ENCODE measurements at regions not wholly inside any gene's neighbourhood (a gene's known extent, or its start where the extent isn't known, plus 50 kb on each side); places are given as distances from the start of the nearest gene placed in this dataset.

- Histone ChIP-seq H3K4me3 (no peak overlapping the region), H3K9me3 (no peaks in the 10 kb centered on the region), H3K27ac (no peak overlapping the region), H3K36me3 (no peaks in the 10 kb centered on the region), H3K4me1 (no peaks in the 10 kb centered on the region), H3K27me3 (no peaks in the 10 kb centered on the region)
- TF ChIP-seq CTCF (IDR thresholded peaks at IDR 0.05): no peak
- DNase-seq (ENCODE audit: low spot score): no peak
Measured at GRCh38 chr13:105364191-105364590, 1171.3 kb downstream of the EFNB2 start.

GRCh38 chr13:105363261-105364190 lies 1171.9 kb downstream of the EFNB2 start:
- no peak overlapping the region for H3K4me3 ChIP-seq
- no peaks in the 10 kb centered on the region for H3K27me3 ChIP-seq
- no peak overlapping the region for H3K27ac ChIP-seq
- TF ChIP-seq CTCF (IDR thresholded peaks at IDR 0.05): no peak
- no peaks in the 10 kb centered on the region for H3K36me3 ChIP-seq
- no peak for DNase-seq (ENCODE audit: low spot score)
- H3K9me3 ChIP-seq: no peaks in the 10 kb centered on the region
- no peaks in the 10 kb centered on the region for H3K4me1 ChIP-seq

GRCh38 chr13:105353654-105354053 lies 1181.8 kb downstream of the EFNB2 start:
- H3K4me1 ChIP-seq: no peaks in the 10 kb centered on the region
- TF ChIP-seq CTCF (IDR thresholded peaks at IDR 0.05): no peak
- no peak overlapping the region for H3K4me3 ChIP-seq
- no peaks in the 10 kb centered on the region for H3K36me3 ChIP-seq
- no peaks in the 10 kb centered on the region for H3K27me3 ChIP-seq
- H3K27ac ChIP-seq: no peak overlapping the region
- H3K9me3 ChIP-seq: no peaks in the 10 kb centered on the region
- DNase-seq (ENCODE audit: low spot score): no peak

- H3K36me3 ChIP-seq: no peaks in the 10 kb centered on the region
- no peak for DNase-seq (ENCODE audit: low spot score)
- TF ChIP-seq CTCF (IDR thresholded peaks at IDR 0.05): no peak
- H3K9me3 ChIP-seq: no peaks in the 10 kb centered on the region
- H3K27me3 ChIP-seq: no peaks in the 10 kb centered on the region
- no peak overlapping the region for H3K4me3 ChIP-seq
- H3K27ac ChIP-seq: no peak overlapping the region
- no peaks in the 10 kb centered on the region for H3K4me1 ChIP-seq
Measured at GRCh38 chr13:105349082-105349723, 1186.3 kb downstream of the EFNB2 start.

GRCh38 chr13:105346141-105346775 lies 1189.2 kb downstream of the EFNB2 start:
- H3K4me3 ChIP-seq: no peak overlapping the region
- no peaks in the 10 kb centered on the region for H3K27me3 ChIP-seq
- DNase-seq (ENCODE audit: low spot score): no peak
- no peak overlapping the region for H3K27ac ChIP-seq
- no peak for TF ChIP-seq CTCF (IDR thresholded peaks at IDR 0.05)
- no peaks in the 10 kb centered on the region for H3K4me1 ChIP-seq
- H3K9me3 ChIP-seq: no peaks in the 10 kb centered on the region
- H3K36me3 ChIP-seq: no peaks in the 10 kb centered on the region

Measured in right atrium auricular region (tissue), 2 donors.